Thymus (tissue), 11 donors: ENCODE measurements at regions not wholly inside any gene's neighbourhood (a gene's known extent, or its start where the extent isn't known, plus 50 kb on each side); places are given as distances from the start of the nearest gene placed in this dataset.
"Not testable (repeated sequence)": the region's sequence is repeated elsewhere in the genome, so short reads cannot be mapped to it uniquely, and the experiment has no call there.

ENCODE experiments used
- DNase-seq, 9 donors: peaks; one replicate each; pipeline ENCODE4 v3.0.0-alpha.2; 2013; ENCODE audit warnings: low spot score in 9 of 9, low read depth in 6 of 9, missing footprints in 1 of 9
- H3K27ac ChIP-seq, 2 donors: one replicate each; pipeline ENCODE4 v1.5.1; 2013; ENCODE audit warnings: control low read depth in 1 of 2, low read depth in 1 of 2, low read length in 1 of 2, mild to moderate bottlenecking in 1 of 2, moderate library complexity in 1 of 2
- H3K27me3 ChIP-seq, 2 donors: one replicate each; pipeline ENCODE4 v1.5.1; 2013; ENCODE audit warnings: low read length in 1 of 2; ENCODE audit not compliant: control insufficient read depth in 2 of 2, insufficient read depth in 1 of 2
- H3K36me3 ChIP-seq, 2 donors: one replicate each; pipeline ENCODE4 v1.5.1; 2013; ENCODE audit warnings: low read length in 1 of 2, mild to moderate bottlenecking in 1 of 2, moderate library complexity in 1 of 2; ENCODE audit not compliant: control insufficient read depth in 2 of 2, insufficient read depth in 2 of 2
- H3K4me1 ChIP-seq, 2 donors: one replicate each; pipeline ENCODE4 v1.5.1; 2013; ENCODE audit warnings: low read length in 2 of 2; ENCODE audit not compliant: control insufficient read depth in 2 of 2, insufficient read depth in 2 of 2
- H3K4me3 ChIP-seq, 2 donors: one replicate each; pipeline ENCODE4 v1.5.1; 2013; ENCODE audit warnings: low read length in 2 of 2, control low read depth in 1 of 2, mild to moderate bottlenecking in 1 of 2
- H3K9me3 ChIP-seq, 2 donors: one replicate each; pipeline ENCODE4 v1.5.1; 2013; ENCODE audit warnings: low read length in 1 of 2, mild to moderate bottlenecking in 1 of 2; ENCODE audit not compliant: control insufficient read depth in 2 of 2, insufficient read depth in 1 of 2
- WGBS: extraction: QIAGEN DNeasy Blood & Tissue Kit; methylation state at CpG from one replicate; pipeline ENCODE4 v1.1.7; 2013; 5-methylcytosine and 5-hydroxymethylcytosine counted together
- donor health status: healthy.

- Histone ChIP-seq H3K27me3 (no peaks in the 10 kb centered on the region), H3K36me3 (no peaks in the 10 kb centered on the region), H3K4me1 (no peaks in the 10 kb centered on the region), H3K4me3 (no peak overlapping the region), H3K9me3 (no peaks in the 10 kb centered on the region), H3K27ac (no peak overlapping the region)
- DNase-seq: no peak
- 98% methylated on average over 7 of the region's 7 CpGs for WGBS
Observed at GRCh38 chr4:26185436-26185835, 135.4 kb upstream of the RBPJ start.

- WGBS: 96% methylated on average over 2 of the region's 2 CpGs
- H3K27ac ChIP-seq: no peak overlapping the region
- no peaks in the 10 kb centered on the region for H3K27me3 ChIP-seq
- no peak for DNase-seq
- no peaks in the 10 kb centered on the region for H3K4me1 ChIP-seq
- no peaks in the 10 kb centered on the region for H3K9me3 ChIP-seq
- H3K36me3 ChIP-seq: no peaks in the 10 kb centered on the region
- no peak overlapping the region for H3K4me3 ChIP-seq
Observed at GRCh38 chr4:26191353-26191752, 129.5 kb upstream of the RBPJ start.

- no peaks in the 10 kb centered on the region for H3K9me3 ChIP-seq
- no peaks in the 10 kb centered on the region for H3K36me3 ChIP-seq
- no peak overlapping the region for H3K27ac ChIP-seq
- 77% methylated on average over 9 of the region's 9 CpGs for WGBS
- H3K4me3 ChIP-seq: no peak overlapping the region
- H3K27me3 ChIP-seq: no peaks in the 10 kb centered on the region
- peaks cover 0 to 10% of the 10 kb centered on the region in 2 donors for H3K4me1 ChIP-seq
- DNase-seq: no peak
Observed at GRCh38 chr4:26192899-26193869, 127.6 kb upstream of the RBPJ start.

- 96% methylated on average over 3 of the region's 3 CpGs for WGBS
- Histone ChIP-seq H3K36me3 (no peaks in the 10 kb centered on the region), H3K9me3 (no peaks in the 10 kb centered on the region), H3K4me3 (no peak overlapping the region), H3K4me1 (peaks cover 0 to 10% of the 10 kb centered on the region in 2 donors), H3K27ac (no peak overlapping the region), H3K27me3 (no peaks in the 10 kb centered on the region)
- no peak for DNase-seq
Observed at GRCh38 chr4:26194764-26195163, 126.0 kb upstream of the RBPJ start.

GRCh38 chr4:26196567-26196966 is 124.2 kb upstream of the RBPJ start:
- Histone ChIP-seq H3K27ac (no peak overlapping the region), H3K4me1 (peaks cover 0 to 10% of the 10 kb centered on the region in 2 donors), H3K9me3 (no peaks in the 10 kb centered on the region), H3K4me3 (no peak overlapping the region), H3K36me3 (no peaks in the 10 kb centered on the region), H3K27me3 (no peaks in the 10 kb centered on the region)
- DNase-seq: no peak
- 93% methylated on average over 5 of the region's 5 CpGs for WGBS

- WGBS: 52% methylated on average over 9 of the region's 9 CpGs
- peak in 5 of 9 donors; percentile 10 to 61 (median 19) for DNase-seq
- H3K9me3 ChIP-seq: no peaks in the 10 kb centered on the region
- no peaks in the 10 kb centered on the region for H3K36me3 ChIP-seq
- H3K4me3 ChIP-seq: no peak overlapping the region
- H3K27ac ChIP-seq: no peak overlapping the region
- peaks cover 0 to 10% of the 10 kb centered on the region in 2 donors for H3K4me1 ChIP-seq
- no peaks in the 10 kb centered on the region for H3K27me3 ChIP-seq
Observed at GRCh38 chr4:26197018-26197779, 123.6 kb upstream of the RBPJ start.

- H3K27ac ChIP-seq, H3K4me1 ChIP-seq, H3K27me3 ChIP-seq, H3K9me3 ChIP-seq, H3K4me3 ChIP-seq, H3K36me3 ChIP-seq, DNase-seq: not testable (repeated sequence)
- WGBS: 97% methylated on average over 8 of the region's 8 CpGs
Observed at GRCh38 chr4:26198931-26199330, 121.9 kb upstream of the RBPJ start.

- no peaks in the 10 kb centered on the region for H3K36me3 ChIP-seq
- peaks cover 0 to 10% of the 10 kb centered on the region in 2 donors for H3K4me1 ChIP-seq
- WGBS: 84% methylated on average over 5 of the region's 5 CpGs
- H3K9me3 ChIP-seq: no peaks in the 10 kb centered on the region
- H3K4me3 ChIP-seq: no peak overlapping the region
- H3K27me3 ChIP-seq: no peaks in the 10 kb centered on the region
- no peak for DNase-seq
- no peak overlapping the region for H3K27ac ChIP-seq
Observed at GRCh38 chr4:26199596-26199995, 121.2 kb upstream of the RBPJ start.

- H3K4me3 ChIP-seq: no peak overlapping the region
- H3K4me1 ChIP-seq: peaks cover 0 to 10% of the 10 kb centered on the region in 2 donors
- H3K9me3 ChIP-seq: no peaks in the 10 kb centered on the region
- 91% methylated on average over 2 of the region's 2 CpGs for WGBS
- no peak overlapping the region for H3K27ac ChIP-seq
- DNase-seq: no peak
- no peaks in the 10 kb centered on the region for H3K27me3 ChIP-seq
- no peaks in the 10 kb centered on the region for H3K36me3 ChIP-seq
Observed at GRCh38 chr4:26201120-26201519, 119.7 kb upstream of the RBPJ start.
